ENCODE measurements at regions not wholly inside any gene's neighbourhood (a gene's known extent, or its start where the extent isn't known, plus 50 kb on each side); places are given as distances from the start of the nearest gene placed in this dataset.

GRCh38 chr13:105406551-105406950 is 1128.9 kb downstream of the EFNB2 start:
- no peak for DNase-seq

DNA sequence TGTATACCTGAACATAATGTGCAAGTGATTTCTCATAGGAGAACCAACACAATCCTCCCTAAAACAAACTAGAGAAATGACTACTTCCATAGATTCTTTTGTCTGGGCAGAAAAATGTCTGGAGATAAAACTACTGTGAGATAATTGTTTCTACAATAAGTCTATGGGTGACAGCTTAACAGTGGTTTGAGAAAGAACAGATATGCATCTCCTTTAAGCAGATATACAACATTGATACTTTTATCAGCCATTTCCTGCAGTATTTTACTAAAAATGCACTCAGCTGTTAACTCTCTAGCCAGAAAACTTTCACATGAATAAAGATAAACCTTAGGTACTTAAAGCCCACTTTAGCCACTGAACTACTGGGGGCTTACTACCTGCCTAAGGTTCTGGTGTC is 1132.4 kb downstream of the EFNB2 start:
- DNase-seq, result no peak

DNA sequence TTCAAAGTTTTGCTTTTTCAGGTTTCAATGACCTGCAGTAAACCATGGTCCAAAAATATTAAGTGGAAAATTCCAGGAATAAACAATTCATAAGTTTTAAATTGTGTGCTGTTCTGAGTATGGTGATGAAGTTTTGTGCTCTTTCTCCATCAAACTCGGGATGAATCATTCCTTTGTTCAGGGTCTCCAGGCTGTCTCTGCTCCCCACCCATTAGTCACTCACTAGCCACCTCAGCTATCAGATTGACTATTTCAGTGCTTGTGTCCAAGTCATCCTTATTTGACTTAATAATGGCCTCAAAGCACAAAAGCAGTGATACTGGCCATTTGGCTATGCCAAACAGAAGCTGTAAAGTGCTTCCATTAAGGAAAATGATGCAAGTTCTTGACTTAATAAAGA is 1140.4 kb downstream of the EFNB2 start:
- peak; percentile 24 for DNase-seq

GRCh38 chr13:105389373-105389772 is 1146.1 kb downstream of the EFNB2 start:
- no peak for DNase-seq

- DNase-seq, result no peak
Measured at GRCh38 chr13:105377452-105377851, 1158.0 kb downstream of the EFNB2 start.

DNA sequence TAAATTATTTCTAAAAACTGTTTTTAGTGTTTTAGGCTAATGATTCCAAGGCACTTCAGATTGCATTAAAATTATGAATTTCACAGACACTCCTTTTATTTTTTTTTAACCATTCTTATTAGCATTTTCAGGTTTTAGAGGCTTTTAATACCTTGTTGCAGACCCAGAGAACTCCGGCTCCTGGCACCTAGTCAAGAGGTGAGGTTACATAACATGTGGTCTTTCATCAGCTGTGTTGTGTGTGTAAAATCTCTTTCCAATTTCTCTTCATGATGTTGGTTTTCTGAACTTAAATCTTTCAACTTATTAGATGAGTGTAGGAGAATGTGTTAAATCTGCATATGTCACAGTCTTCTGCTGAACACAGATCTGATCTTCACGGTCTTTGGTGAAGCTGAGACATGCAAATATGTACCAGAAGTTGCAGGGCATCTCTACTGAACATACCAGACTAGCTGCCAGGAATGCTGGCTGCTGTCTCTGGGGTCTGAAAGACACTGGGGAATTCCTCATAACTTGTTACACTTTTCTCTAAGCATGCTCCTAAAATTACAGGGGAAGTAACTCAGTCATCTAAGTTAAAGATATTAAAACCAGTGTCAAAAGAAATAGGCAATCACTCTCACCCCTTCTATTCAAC is 1165.3 kb downstream of the EFNB2 start:
- DNase-seq, result peak; percentile 48

DNA sequence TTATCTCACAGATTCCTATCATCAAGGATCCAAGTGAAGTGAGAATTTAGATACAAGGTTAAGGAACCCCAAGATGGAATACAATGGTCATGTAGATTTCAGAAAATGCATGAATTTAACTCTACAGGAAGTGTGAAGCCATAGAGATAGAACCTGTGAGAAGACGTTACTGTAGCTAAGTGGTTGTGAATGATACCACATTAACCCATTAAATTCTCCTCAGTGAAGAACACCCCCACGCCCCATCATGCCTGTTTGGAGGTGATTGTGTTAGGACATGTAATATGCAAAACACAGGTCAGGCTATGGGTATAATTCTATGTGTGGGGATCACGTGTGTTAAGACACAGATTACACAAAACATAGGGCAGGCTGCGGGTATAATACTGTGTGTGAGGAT is 1166.7 kb downstream of the EFNB2 start:
- DNase-seq, result no peak

DNA sequence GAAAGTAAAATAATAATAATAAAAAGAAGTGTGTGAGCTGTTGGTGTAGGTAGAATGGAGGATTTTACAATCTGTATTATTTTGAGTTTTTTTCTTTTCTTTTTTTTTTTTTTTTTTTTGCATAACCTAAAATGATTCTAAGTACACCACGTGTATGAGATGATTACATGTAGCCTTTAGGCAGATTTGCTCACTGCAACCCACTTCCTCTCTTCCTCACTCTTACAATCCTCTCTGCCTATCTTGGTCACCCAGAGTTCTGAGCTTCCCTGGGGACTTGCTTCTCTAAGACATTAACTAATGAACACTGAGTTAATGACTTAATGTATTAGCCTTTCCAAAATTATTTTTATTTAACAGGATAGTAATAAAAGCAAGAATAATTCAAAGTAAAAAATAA is 1169.6 kb downstream of the EFNB2 start:
- DNase-seq, result no peak

DNA sequence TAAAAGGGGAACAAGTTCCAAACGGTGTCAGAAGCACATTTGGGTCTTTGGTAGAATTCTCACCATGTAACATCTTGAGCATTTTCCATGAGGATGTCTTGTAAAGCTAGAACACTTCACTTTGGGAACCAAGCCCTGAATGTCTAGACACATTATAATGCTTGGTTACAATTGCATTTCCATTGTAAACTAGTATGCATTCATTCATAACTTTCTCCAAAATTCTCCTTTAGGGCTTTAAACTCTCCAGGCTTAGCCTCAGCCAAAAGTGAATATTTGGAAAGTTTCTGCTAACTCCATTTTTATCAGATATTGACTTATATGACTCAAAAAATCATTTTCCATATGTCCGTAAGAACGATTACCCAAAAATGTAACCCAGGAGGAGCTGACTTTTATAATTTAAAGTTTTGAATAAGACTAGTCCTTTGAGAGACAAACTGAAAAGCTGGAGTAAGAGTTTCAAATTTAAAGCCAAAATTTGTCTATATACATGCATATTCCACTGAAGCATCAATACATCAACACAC is 1170.4 kb downstream of the EFNB2 start:
- no peak for DNase-seq

GRCh38 chr13:105364191-105364590 is 1171.3 kb downstream of the EFNB2 start:
- DNase-seq, result no peak

DNA sequence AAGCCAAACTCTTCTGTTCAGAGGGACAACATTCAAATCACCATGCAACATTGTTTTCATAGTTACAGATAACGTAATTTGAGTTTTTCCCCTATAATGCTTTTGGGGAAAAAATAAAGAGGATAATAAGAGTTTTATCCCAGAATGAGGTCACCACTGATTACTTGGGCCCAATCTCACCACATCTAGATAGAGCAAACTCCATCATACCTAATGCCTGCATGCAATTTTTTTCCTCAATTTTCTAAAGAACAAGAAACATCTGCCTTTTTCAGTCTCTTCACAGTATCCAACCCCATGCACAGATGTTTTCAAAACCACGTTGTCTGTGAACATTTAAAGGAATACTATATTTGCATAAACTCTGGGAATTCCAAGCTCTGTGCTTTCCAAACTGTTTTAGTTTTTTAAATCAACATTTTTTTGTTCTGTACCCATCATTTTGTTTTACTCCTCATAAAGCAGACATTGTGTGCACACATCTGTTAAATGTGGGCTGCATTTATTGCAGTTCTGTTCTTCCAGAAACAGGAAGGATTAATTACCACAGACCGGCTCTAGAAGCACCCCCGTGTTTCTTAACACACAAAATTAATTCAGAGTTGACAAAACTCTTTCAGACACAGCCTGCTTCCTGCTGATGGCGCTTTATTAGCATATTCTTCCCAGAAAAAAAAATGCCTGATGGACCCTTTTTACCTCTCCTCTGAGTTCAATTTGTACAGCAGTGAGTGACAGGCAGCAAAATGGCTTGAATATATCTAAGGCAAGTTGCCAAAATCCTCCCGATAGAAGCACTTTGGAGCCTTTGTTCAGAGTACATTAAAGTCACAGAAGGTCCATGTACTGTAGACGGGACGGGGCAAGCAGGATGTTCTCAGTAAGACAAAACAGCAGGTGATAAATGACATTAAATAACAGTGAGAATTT is 1171.9 kb downstream of the EFNB2 start:
- DNase-seq, result no peak

- no peak for DNase-seq
Measured at GRCh38 chr13:105353654-105354053, 1181.8 kb downstream of the EFNB2 start.

DNA sequence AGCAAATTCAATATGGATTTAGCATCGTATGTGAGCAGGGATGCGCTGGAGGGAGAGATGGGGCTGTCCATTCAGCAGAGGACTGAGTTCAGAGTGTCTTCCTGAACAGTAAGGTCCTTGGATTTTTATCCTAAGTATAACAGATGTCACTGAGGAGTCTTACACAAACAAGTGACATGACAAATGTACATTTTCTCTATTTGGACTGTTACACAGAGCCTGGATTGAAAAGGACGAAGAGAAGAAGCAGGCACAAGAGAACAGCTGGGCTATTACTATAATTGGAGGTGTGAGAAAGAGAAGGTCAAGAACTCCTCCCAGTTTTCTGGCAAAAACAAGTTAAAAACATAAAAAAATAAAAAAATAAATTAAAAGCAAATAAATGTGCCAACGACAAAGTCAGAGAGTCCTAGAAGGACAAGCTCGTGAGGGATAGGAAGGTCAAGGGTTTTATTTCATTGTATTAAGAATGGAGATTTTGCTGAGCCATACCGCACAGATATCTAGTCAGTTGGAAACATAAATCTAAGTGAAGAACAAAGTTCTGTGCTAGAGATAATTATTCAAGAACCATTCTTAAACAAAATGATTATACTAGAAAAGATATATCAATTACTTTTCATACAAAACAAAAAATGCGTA is 1186.3 kb downstream of the EFNB2 start:
- DNase-seq, result no peak

DNA sequence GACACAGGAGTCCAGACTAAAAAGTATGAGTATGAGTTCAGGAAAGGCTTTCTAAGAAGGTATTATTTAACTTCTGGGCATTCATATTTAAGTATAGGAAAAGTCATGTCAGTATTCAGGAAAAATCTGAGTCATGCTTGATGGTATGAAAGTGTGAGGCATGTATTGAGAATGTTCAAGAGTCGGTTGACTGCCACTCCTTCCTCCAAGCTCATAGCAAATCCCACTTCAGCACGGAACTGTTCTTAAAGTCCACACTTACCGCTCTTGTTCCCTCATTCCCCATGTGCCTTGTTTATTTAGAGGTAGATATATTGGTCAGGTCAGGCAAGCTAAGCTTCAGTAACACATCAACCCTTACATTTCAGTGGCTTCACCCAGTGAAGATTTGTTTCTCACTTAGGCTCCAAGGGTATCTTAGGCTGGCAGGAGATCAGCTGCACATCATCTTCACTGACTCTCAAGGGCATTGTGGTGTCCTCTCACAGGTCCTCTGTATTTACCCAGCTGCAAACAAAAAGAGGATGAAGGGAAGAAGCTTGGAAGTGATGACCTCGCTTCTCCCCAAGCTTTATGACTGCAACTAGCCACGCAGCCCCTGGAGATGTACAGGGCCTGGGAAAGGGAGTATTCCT is 1189.2 kb downstream of the EFNB2 start:
- DNase-seq, result peak; percentile 90

DNA sequence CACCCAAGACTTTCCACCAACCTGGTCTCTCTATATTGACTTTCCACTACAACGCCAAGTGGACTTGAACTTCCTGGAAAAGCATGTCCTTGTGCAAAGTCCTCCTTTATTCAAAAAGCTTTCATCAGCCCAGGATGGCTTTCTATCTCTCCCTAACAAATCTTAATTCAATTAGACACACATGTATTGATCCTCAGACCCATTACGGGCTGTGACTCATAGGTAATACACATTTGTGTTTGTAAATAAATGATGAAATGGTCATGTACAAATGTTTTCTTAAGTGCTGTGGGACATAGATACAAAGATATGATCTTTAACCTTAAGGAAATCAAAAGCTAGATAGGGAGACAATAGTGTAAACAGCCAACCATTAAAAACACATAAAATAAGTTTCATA is 1189.7 kb downstream of the EFNB2 start:
- DNase-seq, result no peak

- DNase-seq, result no peak
Measured at GRCh38 chr13:105345131-105345530, 1190.3 kb downstream of the EFNB2 start.

GRCh38 chr13:105343134-105343806 is 1192.2 kb downstream of the EFNB2 start:
- DNase-seq, result no peak

- DNase-seq, result peak; percentile 43
Measured at GRCh38 chr13:105342281-105342820, 1193.1 kb downstream of the EFNB2 start.

GRCh38 chr13:105341758-105342157 is 1193.7 kb downstream of the EFNB2 start:
- no peak for DNase-seq

GRCh38 chr13:105341256-105341655 is 1194.2 kb downstream of the EFNB2 start:
- no peak for DNase-seq

- no peak for DNase-seq
Measured at GRCh38 chr13:105340061-105340606, 1195.3 kb downstream of the EFNB2 start.

- DNase-seq, result no peak
Measured at GRCh38 chr13:105338773-105339172, 1196.7 kb downstream of the EFNB2 start.

All from fibroblast of skin of right biceps (primary cell).